A549 (cell line): ENCODE measurements at regions not wholly inside any gene's neighbourhood (a gene's known extent, or its start where the extent isn't known, plus 50 kb on each side); places are given as distances from the start of the nearest gene placed in this dataset.

Source experiments
- ATAC-seq, 2 experiments: fragments of 200-7000 bp in 1 of 2; fragments of >200 bp in 1 of 2; cut with Nextera tagmentation in 1 of 2; cut with Tn5 transposase in 1 of 2; 3 replicates each; pipeline versions ENCODE4 v1.8.0 to v1.9.1; 2018 to 2020; ENCODE audit warnings: mild to moderate bottlenecking in 1 of 2, moderate library complexity in 1 of 2
- CTCF ChIA-PET: fragments of 300-600 bp; sonication (Branson Sonifier 250); formaldehyde crosslinking; extraction: SDS; loops from one replicate; lab custom pipeline; 2021; ENCODE audit warnings: antibody characterized with exemption, inconsistent platforms; lab: Yijun Ruan, JAX
- POLR2A ChIA-PET: fragments of 350-600 bp; formaldehyde crosslinking; extraction: SDS; loops from one replicate; lab custom pipeline; 2021; ENCODE audit warnings: antibody characterized with exemption, inconsistent platforms; lab: Yijun Ruan, JAX
- DNase-seq, 2 experiments: peaks; one replicate each; pipeline versions ENCODE4 v3.0.0 to v3.0.0-alpha.2; 2011 to 2016; ENCODE audit warnings: low read depth in 1 of 2, low spot score in 1 of 2
- FAIRE-seq: peaks from 2 replicates; lab custom pipeline; 2011; peaks lifted over from hg19 to GRCh38; lab: Jason Lieb, UNC
- H3K27ac ChIP-seq, 2 experiments: fragments of >200 bp; sonication (Bioruptor Twin); formaldehyde crosslinking; 3 replicates each; pipeline ENCODE4 v1.5.1; 2016 to 2017
- H3K4me1 ChIP-seq: fragments of >200 bp; sonication (Bioruptor Twin); formaldehyde crosslinking; 3 replicates; pipeline ENCODE4 v1.6.1; 2016
- H3K4me2 ChIP-seq: fragments of >200 bp; sonication (Bioruptor Twin); formaldehyde crosslinking; 3 replicates; pipeline ENCODE4 v1.6.1; 2016
- H3K4me3 ChIP-seq: fragments of >200 bp; sonication (Bioruptor Twin); formaldehyde crosslinking; 3 replicates; pipeline ENCODE4 v1.5.1; 2016
- H3K9me3 ChIP-seq: fragments of >200 bp; sonication (Bioruptor Twin); formaldehyde crosslinking; 3 replicates; pipeline ENCODE4 v1.6.1; 2016
- CEBPB ChIP-seq, 2 experiments: fragments of >200 bp in 1 of 2; sonication (Bioruptor Twin) in 1 of 2; formaldehyde crosslinking in 1 of 2; IDR thresholded peaks; 2 replicates each; pipeline ENCODE4 v1.6.1; 2012 to 2016
- CHD2 ChIP-seq: fragments of 150-350 bp; IDR thresholded peaks from 2 replicates; pipeline ENCODE4 v1.6.1; 2014; ENCODE audit warnings: low read length; ENCODE audit not compliant: partially characterized antibody
- EHF ChIP-seq: fragments of 250-450 bp; sonication (Bioruptor Pico); IDR thresholded peaks from 2 replicates; pipeline ENCODE4 v1.5.0; 2020; ENCODE audit warnings: mild to moderate bottlenecking
- EHMT2 ChIP-seq: fragments of 200-600 bp; sonication (generic); IDR thresholded peaks from 2 replicates; pipeline ENCODE4 v1.6.1; 2016; ENCODE audit warnings: antibody characterized with exemption, low read depth, mild to moderate bottlenecking, moderate library complexity
- ELK1 ChIP-seq: fragments of 150-350 bp; IDR thresholded peaks from 2 replicates; pipeline ENCODE4 v1.6.1; 2014; ENCODE audit warnings: low read depth, mild to moderate bottlenecking, low read length
- EP300 ChIP-seq, 2 experiments: fragments of >200 bp; sonication (Bioruptor Twin); formaldehyde crosslinking; IDR thresholded peaks; 2 replicates in 1 of 2; 3 replicates in 1 of 2; pipeline ENCODE4 v1.6.1; 2016 to 2017
- FOSB ChIP-seq: fragments of 250-450 bp; sonication (Bioruptor Pico); IDR thresholded peaks from 2 replicates; pipeline ENCODE4 v1.5.0; 2020; ENCODE audit warnings: mild to moderate bottlenecking, moderate library complexity
- HES2 ChIP-seq: fragments of >200 bp; sonication (Bioruptor Twin); formaldehyde crosslinking; IDR thresholded peaks from 2 replicates; pipeline ENCODE4 v1.6.1; 2016
- HOXB13 ChIP-seq: fragments of 250-450 bp; sonication (Bioruptor Pico); IDR thresholded peaks from 2 replicates; pipeline ENCODE4 v1.5.0; 2020; ENCODE audit warnings: low read depth, mild to moderate bottlenecking, moderate library complexity
- JUN ChIP-seq, 2 experiments: fragments of >200 bp; sonication (Bioruptor Twin); formaldehyde crosslinking; IDR thresholded peaks; 2 replicates in 1 of 2; 3 replicates in 1 of 2; pipeline ENCODE4 v1.6.1; 2016 to 2017
- JUNB ChIP-seq: fragments of >200 bp; sonication (Bioruptor Twin); formaldehyde crosslinking; IDR thresholded peaks from 2 replicates; pipeline ENCODE4 v1.6.1; 2016
- KDM1A ChIP-seq: fragments of 200-600 bp; sonication (generic); IDR thresholded peaks from 2 replicates; pipeline ENCODE4 v1.6.1; 2016; ENCODE audit warnings: low read depth, mild to moderate bottlenecking
- KDM5A ChIP-seq: fragments of 200-600 bp; sonication (generic); IDR thresholded peaks from 2 replicates; pipeline ENCODE4 v1.6.1; 2016; ENCODE audit warnings: antibody characterized with exemption, mild to moderate bottlenecking
- NPAS2 ChIP-seq: fragments of 250-450 bp; sonication (Bioruptor Pico); IDR thresholded peaks from 2 replicates; pipeline ENCODE4 v1.8.0; 2022; ENCODE audit warnings: mild to moderate bottlenecking, moderate library complexity, borderline replicate concordance
- POLR2AphosphoS2 ChIP-seq: conservative IDR thresholded peaks from 2 replicates; pipeline ENCODE4 v1.6.1; 2012; ENCODE audit warnings: low read length, improper control_type of control experiment, inconsistent platforms
- RAD21 ChIP-seq, 2 experiments: fragments of >200 bp in 1 of 2; sonication (Bioruptor Twin) in 1 of 2; formaldehyde crosslinking in 1 of 2; IDR thresholded peaks in 1 of 2; conservative IDR thresholded peaks in 1 of 2; 2 replicates in 1 of 2; 3 replicates in 1 of 2; pipeline ENCODE4 v1.6.1; 2012 to 2018; ENCODE audit warnings: inconsistent platforms in 1 of 2
- REST ChIP-seq: fragments of 200-600 bp; sonication (generic); IDR thresholded peaks from 2 replicates; pipeline ENCODE4 v1.6.1; 2016; ENCODE audit warnings: antibody characterized with exemption, mild to moderate bottlenecking, moderate library complexity
- RNF2 ChIP-seq: fragments of 200-600 bp; sonication (generic); IDR thresholded peaks from 2 replicates; pipeline ENCODE4 v1.6.1; 2016; ENCODE audit warnings: low read depth, mild to moderate bottlenecking, antibody characterized with exemption, moderate library complexity, borderline replicate concordance
- TP53 ChIP-seq: fragments of 250-450 bp; sonication (Bioruptor Pico); IDR thresholded peaks from 2 replicates; pipeline ENCODE4 v1.5.0; 2021; ENCODE audit warnings: mild to moderate bottlenecking, moderate library complexity
- USF2 ChIP-seq: fragments of 450-650 bp; IDR thresholded peaks from 2 replicates; pipeline ENCODE4 v1.6.1; 2014; ENCODE audit warnings: antibody characterized with exemption
- ZC3H11A ChIP-seq: fragments of 450-650 bp; IDR thresholded peaks from 2 replicates; pipeline ENCODE4 v1.6.1; 2014; ENCODE audit warnings: antibody characterized with exemption, mild to moderate bottlenecking
- WGBS: methylation state at CpG from one replicate; pipeline ENCODE4 v1.1.6; 2017; ENCODE audit errors: missing lambda C conversion rate; 5-methylcytosine and 5-hydroxymethylcytosine counted together

- H3K9me3 ChIP-seq: peaks cover 24% of the 10 kb centered on the region
- DNase-seq (no peak), FAIRE-seq (no peak), ATAC-seq (no peak)
- whole genome bisulfite sequencing: 89% methylated on average over 1 of the region's 1 CpG
- ChIA-PET CTCF (interaction anchor here (1.2 kb wide), 1 partner anchor 15 kb away, joined by 4 read pairs; no protein-coding TSS in a partner anchor), POLR2A (no interaction called here)
- H3K4me3 ChIP-seq: no peak overlapping the region
- TF ChIP-seq ELK1: no peak
- peak overlapping the region; percentile 40 for H3K4me2 ChIP-seq
- H3K27ac ChIP-seq: peak overlapping the region; percentile 25 to 60; a peak in 5 of 6 replicates
- H3K4me1 ChIP-seq: peaks cover 25% of the 10 kb centered on the region
Measured at GRCh38 chr7:54824655-54825054, 65.6 kb upstream of the SEC61G start.

- ChIA-PET POLR2A (no interaction called here), CTCF (interaction anchor here (1.2 kb wide), 1 partner anchor 14 kb away, joined by 4 read pairs; no protein-coding TSS in a partner anchor)
- Histone ChIP-seq H3K4me3 (no peak overlapping the region), H3K4me1 (peaks cover 28% of the 10 kb centered on the region), H3K4me2 (peak overlapping the region; percentile 40), H3K27ac (peak overlapping the region; percentile 25 to 77), H3K9me3 (peaks cover 29% of the 10 kb centered on the region)
- DNase-seq (no peak), ATAC-seq (0 out of 6 replicates have a peak, but pooled peaks of 1 of the 2 experiments have one; percentile 34), FAIRE-seq (peak; percentile 68)
- WGBS: 64% methylated on average over 3 of the region's 3 CpGs
- TF ChIP-seq EHF (CRISPR knock-in tag) (no peak), FOSB (no peak), CEBPB (IDR thresholded peaks at IDR 0.05) (no peak), EP300 (IDR thresholded peaks at IDR 0.05) (no peak), KDM5A (no peak), JUNB (no peak)
Measured at GRCh38 chr7:54825368-54825767, 66.4 kb upstream of the SEC61G start.

GRCh38 chr7:54827734-54828133, 68.7 kb upstream of the SEC61G start:
- DNase-seq (no peak), ATAC-seq (no peak), FAIRE-seq (no peak)
- H3K4me3 ChIP-seq: no peak overlapping the region
- POLR2A ChIA-PET: no interaction called here
- H3K27ac ChIP-seq: no peak overlapping the region
- H3K9me3 ChIP-seq: peaks cover 29% of the 10 kb centered on the region
- peaks cover 49% of the 10 kb centered on the region for H3K4me1 ChIP-seq
- no peak overlapping the region for H3K4me2 ChIP-seq
- TF ChIP-seq TP53 (CRISPR knock-in tag): no peak
- no peak for TF ChIP-seq CHD2
- TF ChIP-seq KDM1A: no peak
- no peak for TF ChIP-seq REST
- TF ChIP-seq JUN (IDR thresholded peaks at IDR 0.05): no peak
- no peak for TF ChIP-seq RNF2
- TF ChIP-seq POLR2AphosphoS2: no peak
- TF ChIP-seq HOXB13: no peak
- TF ChIP-seq NPAS2 (CRISPR knock-in tag): no peak
- TF ChIP-seq USF2: no peak
- TF ChIP-seq ZC3H11A: no peak
- TF ChIP-seq RAD21 (conservative IDR thresholded peaks at IDR 0.05 in 1 of 2, IDR thresholded peaks at IDR 0.05 in 1 of 2): no peak
- no peak for TF ChIP-seq HES2
- no peak for TF ChIP-seq EHMT2
- CTCF ChIA-PET: interaction anchor here (1.4 to 4.9 kb wide), 3 partner anchors 11 to 428 kb away, joined by 4 to 25 read pairs (median 4); no protein-coding TSS in a partner anchor
- 89% methylated on average over 4 of the region's 4 CpGs for WGBS
